Neural progenitor cell (in vitro differentiated cells): ENCODE measurements at regions not wholly inside any gene's neighbourhood (a gene's known extent, or its start where the extent isn't known, plus 50 kb on each side); places are given as distances from the start of the nearest gene placed in this dataset.

Experiments
- EZH2 ChIP-seq: fragments of 200-600 bp; sonication (generic); IDR thresholded peaks from 2 replicates; pipeline ENCODE4 v1.6.1; 2017; ENCODE audit warnings: antibody characterized with exemption, mild to moderate bottlenecking, moderate library complexity
- TF ChIP-seq, protein P1 (sequence below): fragments of 200-600 bp; sonication (generic); IDR thresholded peaks from 2 replicates; pipeline ENCODE4 v1.5.1; 2017; ENCODE audit warnings: antibody characterized with exemption, mild to moderate bottlenecking

DNA sequence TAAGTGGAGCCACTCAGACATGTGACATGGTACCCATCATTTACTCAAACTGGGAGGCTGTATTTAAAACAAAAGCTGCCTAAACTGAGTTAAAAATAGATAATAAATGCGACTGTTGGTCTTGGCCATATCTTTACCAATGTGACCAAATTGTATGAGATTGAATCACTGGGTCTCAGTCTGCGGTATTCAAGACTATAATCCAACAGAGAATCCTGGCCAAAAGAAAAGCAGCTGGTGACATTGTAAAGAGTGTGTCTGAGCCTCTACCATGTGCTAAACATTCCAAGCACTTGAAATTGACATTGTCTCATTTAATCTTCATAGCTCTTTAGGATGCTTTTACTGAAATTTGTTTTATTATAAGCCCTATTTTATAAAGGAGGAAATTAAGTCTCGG is 282.6 kb downstream of the ZNF608 start:
- TF ChIP-seq, protein P1, sequence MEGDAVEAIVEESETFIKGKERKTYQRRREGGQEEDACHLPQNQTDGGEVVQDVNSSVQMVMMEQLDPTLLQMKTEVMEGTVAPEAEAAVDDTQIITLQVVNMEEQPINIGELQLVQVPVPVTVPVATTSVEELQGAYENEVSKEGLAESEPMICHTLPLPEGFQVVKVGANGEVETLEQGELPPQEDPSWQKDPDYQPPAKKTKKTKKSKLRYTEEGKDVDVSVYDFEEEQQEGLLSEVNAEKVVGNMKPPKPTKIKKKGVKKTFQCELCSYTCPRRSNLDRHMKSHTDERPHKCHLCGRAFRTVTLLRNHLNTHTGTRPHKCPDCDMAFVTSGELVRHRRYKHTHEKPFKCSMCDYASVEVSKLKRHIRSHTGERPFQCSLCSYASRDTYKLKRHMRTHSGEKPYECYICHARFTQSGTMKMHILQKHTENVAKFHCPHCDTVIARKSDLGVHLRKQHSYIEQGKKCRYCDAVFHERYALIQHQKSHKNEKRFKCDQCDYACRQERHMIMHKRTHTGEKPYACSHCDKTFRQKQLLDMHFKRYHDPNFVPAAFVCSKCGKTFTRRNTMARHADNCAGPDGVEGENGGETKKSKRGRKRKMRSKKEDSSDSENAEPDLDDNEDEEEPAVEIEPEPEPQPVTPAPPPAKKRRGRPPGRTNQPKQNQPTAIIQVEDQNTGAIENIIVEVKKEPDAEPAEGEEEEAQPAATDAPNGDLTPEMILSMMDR, result no peak
- TF ChIP-seq EZH2, result no peak
